ENCODE measurements at regions not wholly inside any gene's neighbourhood (a gene's known extent, or its start where the extent isn't known, plus 50 kb on each side); places are given as distances from the start of the nearest gene placed in this dataset.

DNA sequence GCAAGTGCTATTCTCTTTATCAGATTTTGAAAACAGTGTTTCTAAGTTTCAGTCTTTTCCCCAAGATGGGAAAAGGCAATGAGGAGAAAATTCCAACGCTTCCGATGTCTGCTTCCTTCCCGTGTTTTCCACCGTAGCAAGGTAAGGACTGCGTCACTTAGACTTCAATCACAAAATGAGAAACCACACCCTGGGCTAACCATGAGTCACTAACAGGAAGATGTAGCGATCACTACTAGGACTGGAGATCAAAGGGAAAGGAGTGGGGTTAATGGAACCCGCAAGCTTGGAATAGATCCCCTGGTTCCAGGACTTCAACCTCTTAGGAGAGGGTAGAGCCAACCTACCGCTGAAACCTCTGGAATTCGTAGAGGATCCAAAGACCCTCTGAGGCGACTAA, 250.7 kb upstream of the ZFP42 start:
- Histone ChIP-seq H3K9me3 (ENCODE audit: control insufficient read depth, insufficient read depth, low read length) (0 out of 2 replicates have a peak, but pooled peaks cover 2% of the 10 kb centered on the region), H3K4ac (ENCODE audit: low read depth, low read length) (no peak overlapping the region), H4K91ac (ENCODE audit: insufficient read depth, low read depth, low read length) (no peak overlapping the region), H3K79me1 (ENCODE audit: low read depth in 1 of 2, low read length in 2 of 2) (no peaks in the 10 kb centered on the region), H3K4me3 (ENCODE audit: insufficient read depth, low read depth, low read length) (no peak overlapping the region), H3K4me1 (ENCODE audit: control insufficient read depth, insufficient read depth, low read length) (no peaks in the 10 kb centered on the region), H2BK20ac (ENCODE audit: low read depth, low read length) (no peak overlapping the region), H3K9me1 (ENCODE audit: insufficient read depth, low read length) (no peaks in the 10 kb centered on the region), H2AFZ (replicated peaks; ENCODE audit: low read length, poor library complexity) (no peak overlapping the region), H3K14ac (replicated peaks; ENCODE audit: low read depth, low read length) (no peak overlapping the region), H3K23ac (ENCODE audit: low read depth, low read length) (no peak overlapping the region), H2BK15ac (ENCODE audit: low read depth, low read length) (no peak overlapping the region), H3K18ac (ENCODE audit: low read depth, low read length) (no peak overlapping the region), H3K4me2 (ENCODE audit: low read depth, low read length) (no peak overlapping the region), H4K5ac (ENCODE audit: low read depth, low read length) (no peak overlapping the region), H2BK5ac (ENCODE audit: low read depth, low read length, poor library complexity, severe bottlenecking) (no peak overlapping the region), H2AK9ac (replicated peaks; ENCODE audit: low read depth, low read length, poor library complexity) (no peak overlapping the region), H3K27me3 (ENCODE audit: control insufficient read depth, insufficient read depth, low read length) (no peaks in the 10 kb centered on the region), H3K56ac (ENCODE audit: extremely low read depth, insufficient read depth, low read length) (no peak overlapping the region), H2AK5ac (ENCODE audit: low read depth, low read length) (no peak overlapping the region), H4K8ac (ENCODE audit: low read depth in 2 of 2, low read length in 2 of 2) (no peak overlapping the region), H3K36me3 (ENCODE audit: control insufficient read depth, insufficient read depth, low read length) (no peaks in the 10 kb centered on the region), H2BK120ac (ENCODE audit: low read depth, low read length) (no peak overlapping the region), H3K27ac (ENCODE audit: insufficient read depth, low read length) (no peak overlapping the region), H4K20me1 (ENCODE audit: insufficient read depth, low read length) (no peaks in the 10 kb centered on the region), H3K9ac (ENCODE audit: low read depth, low read length) (no peak overlapping the region)
- in situ Hi-C loops (cut with MboI; ENCODE audit: low sequenced_read_pairs) = no loop called here
- POLR2A ChIA-PET (ENCODE audit: unreplicated experiment) = no interaction called here
- CTCF ChIA-PET = no interaction called here
- dilution Hi-C loops (cut with HindIII; ENCODE audit: low sequenced_read_pairs, unreplicated experiment) = no loop called here
- no peak for DNase-seq
- ATAC-seq (ENCODE audit: low read depth) = no peak
- BruUV-seq (replicated peaks) = no TSS peak
- no peak for TF ChIP-seq RFX5 (IDR thresholded peaks at IDR 0.05; ENCODE audit: low read depth, low read length)
- no peak for TF ChIP-seq NFE2L2 (IDR thresholded peaks at IDR 0.05; ENCODE audit: low read depth, low read length)
- TF ChIP-seq, protein P1, sequence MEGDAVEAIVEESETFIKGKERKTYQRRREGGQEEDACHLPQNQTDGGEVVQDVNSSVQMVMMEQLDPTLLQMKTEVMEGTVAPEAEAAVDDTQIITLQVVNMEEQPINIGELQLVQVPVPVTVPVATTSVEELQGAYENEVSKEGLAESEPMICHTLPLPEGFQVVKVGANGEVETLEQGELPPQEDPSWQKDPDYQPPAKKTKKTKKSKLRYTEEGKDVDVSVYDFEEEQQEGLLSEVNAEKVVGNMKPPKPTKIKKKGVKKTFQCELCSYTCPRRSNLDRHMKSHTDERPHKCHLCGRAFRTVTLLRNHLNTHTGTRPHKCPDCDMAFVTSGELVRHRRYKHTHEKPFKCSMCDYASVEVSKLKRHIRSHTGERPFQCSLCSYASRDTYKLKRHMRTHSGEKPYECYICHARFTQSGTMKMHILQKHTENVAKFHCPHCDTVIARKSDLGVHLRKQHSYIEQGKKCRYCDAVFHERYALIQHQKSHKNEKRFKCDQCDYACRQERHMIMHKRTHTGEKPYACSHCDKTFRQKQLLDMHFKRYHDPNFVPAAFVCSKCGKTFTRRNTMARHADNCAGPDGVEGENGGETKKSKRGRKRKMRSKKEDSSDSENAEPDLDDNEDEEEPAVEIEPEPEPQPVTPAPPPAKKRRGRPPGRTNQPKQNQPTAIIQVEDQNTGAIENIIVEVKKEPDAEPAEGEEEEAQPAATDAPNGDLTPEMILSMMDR (conservative IDR thresholded peaks at IDR 0.05; ENCODE audit: low read depth, low read length) = no peak
- TF ChIP-seq CHD1 (IDR thresholded peaks at IDR 0.05; ENCODE audit: low read depth, low read length) = no peak
- TF ChIP-seq MAFK (IDR thresholded peaks at IDR 0.05; ENCODE audit: low read depth, low read length) = no peak
- TF ChIP-seq POLR2A (IDR thresholded peaks at IDR 0.05; ENCODE audit: low read depth, low read length) = no peak
- no peak for TF ChIP-seq MAZ (IDR thresholded peaks at IDR 0.05; ENCODE audit: borderline replicate concordance, low read depth, low read length)
- TF ChIP-seq, protein P2, sequence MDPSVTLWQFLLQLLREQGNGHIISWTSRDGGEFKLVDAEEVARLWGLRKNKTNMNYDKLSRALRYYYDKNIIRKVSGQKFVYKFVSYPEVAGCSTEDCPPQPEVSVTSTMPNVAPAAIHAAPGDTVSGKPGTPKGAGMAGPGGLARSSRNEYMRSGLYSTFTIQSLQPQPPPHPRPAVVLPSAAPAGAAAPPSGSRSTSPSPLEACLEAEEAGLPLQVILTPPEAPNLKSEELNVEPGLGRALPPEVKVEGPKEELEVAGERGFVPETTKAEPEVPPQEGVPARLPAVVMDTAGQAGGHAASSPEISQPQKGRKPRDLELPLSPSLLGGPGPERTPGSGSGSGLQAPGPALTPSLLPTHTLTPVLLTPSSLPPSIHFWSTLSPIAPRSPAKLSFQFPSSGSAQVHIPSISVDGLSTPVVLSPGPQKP (IDR thresholded peaks at IDR 0.05; ENCODE audit: borderline replicate concordance, low read depth, low read length) = no peak
- no peak for TF ChIP-seq FOS (IDR thresholded peaks at IDR 0.05; ENCODE audit: low read depth, low read length)
- TF ChIP-seq, protein P3, sequence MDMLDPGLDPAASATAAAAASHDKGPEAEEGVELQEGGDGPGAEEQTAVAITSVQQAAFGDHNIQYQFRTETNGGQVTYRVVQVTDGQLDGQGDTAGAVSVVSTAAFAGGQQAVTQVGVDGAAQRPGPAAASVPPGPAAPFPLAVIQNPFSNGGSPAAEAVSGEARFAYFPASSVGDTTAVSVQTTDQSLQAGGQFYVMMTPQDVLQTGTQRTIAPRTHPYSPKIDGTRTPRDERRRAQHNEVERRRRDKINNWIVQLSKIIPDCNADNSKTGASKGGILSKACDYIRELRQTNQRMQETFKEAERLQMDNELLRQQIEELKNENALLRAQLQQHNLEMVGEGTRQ (IDR thresholded peaks at IDR 0.05; ENCODE audit: low read depth, low read length) = no peak
- intact Hi-C loops (cut with micrococcal nuclease) = no loop called here
- WGBS, 2 experiments (ENCODE audit: extremely low coverage in 2 of 2, insufficient read length in 1 of 2) = 60% methylated on average over 2 of the region's 10 CpGs; no CpG with 5 or more reads in 1 of the 2 experiments
